ENCODE measurements at regions not wholly inside any gene's neighbourhood (a gene's known extent, or its start where the extent isn't known, plus 50 kb on each side); places are given as distances from the start of the nearest gene placed in this dataset.

DNA sequence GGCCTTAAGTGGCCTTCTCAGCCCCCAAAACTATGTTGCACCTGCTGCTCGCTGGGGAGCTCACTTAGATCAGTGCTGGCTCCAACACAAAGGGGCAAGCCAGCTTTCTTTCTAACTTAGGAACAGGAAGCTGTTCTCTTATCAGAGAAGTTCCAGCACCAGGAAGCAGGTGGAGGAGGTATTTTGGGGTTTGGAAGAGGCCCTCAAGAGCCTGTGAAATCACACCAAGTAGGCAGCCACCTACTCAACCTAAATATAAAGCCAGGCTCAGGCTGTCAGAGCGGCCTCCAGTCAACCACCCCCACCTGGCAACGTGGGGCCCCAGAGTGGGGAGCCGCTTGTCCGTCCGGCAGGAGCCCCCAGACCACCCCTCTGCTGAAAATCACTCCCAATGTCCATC, 152.8 kb downstream of the OLFM1 start:
- TF ChIP-seq POLR2A (IDR thresholded peaks at IDR 0.05; ENCODE audit: extremely low read depth, insufficient read length) (no peak), MAX (IDR thresholded peaks at IDR 0.05; ENCODE audit: low read depth, low read length) (no peak), CTCF (IDR thresholded peaks at IDR 0.05; ENCODE audit: low read depth, low read length) (no peak)
- no peak overlapping the region for H3K4me3 ChIP-seq (ENCODE audit: low read depth, low read length)
- DNase-seq (ENCODE audit: low read depth) = no peak

DNA sequence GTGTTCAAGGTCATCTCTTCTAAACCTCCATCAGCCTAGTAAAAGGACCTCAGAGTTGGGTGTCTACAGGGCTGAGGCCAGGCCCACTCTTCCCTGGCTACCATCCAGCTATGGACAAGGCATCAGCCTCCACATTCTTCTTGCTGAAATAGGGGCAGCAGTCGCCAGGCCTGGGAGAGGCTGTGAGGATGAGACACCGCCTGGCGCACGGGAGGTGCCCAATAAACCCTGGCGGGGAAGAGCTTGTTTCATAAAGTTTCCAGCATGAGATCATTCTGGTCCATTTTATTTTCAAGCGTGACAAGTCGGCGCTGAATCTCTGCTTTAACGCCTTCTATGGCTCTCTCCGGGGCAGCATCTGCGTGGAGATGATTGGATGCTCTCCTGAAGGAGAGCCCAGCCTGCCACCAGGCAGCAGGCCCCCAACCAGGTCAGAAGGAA, 153.4 kb downstream of the OLFM1 start:
- no peak for TF ChIP-seq MAX (IDR thresholded peaks at IDR 0.05; ENCODE audit: low read depth, low read length)
- TF ChIP-seq CTCF (IDR thresholded peaks at IDR 0.05; ENCODE audit: low read depth, low read length) = no peak
- no peak for TF ChIP-seq MYC (IDR thresholded peaks at IDR 0.05; ENCODE audit: low read depth, low read length)
- no peak for TF ChIP-seq POLR2A (IDR thresholded peaks at IDR 0.05; ENCODE audit: extremely low read depth, insufficient read length)
- DNase-seq (ENCODE audit: low read depth) = no peak

DNA sequence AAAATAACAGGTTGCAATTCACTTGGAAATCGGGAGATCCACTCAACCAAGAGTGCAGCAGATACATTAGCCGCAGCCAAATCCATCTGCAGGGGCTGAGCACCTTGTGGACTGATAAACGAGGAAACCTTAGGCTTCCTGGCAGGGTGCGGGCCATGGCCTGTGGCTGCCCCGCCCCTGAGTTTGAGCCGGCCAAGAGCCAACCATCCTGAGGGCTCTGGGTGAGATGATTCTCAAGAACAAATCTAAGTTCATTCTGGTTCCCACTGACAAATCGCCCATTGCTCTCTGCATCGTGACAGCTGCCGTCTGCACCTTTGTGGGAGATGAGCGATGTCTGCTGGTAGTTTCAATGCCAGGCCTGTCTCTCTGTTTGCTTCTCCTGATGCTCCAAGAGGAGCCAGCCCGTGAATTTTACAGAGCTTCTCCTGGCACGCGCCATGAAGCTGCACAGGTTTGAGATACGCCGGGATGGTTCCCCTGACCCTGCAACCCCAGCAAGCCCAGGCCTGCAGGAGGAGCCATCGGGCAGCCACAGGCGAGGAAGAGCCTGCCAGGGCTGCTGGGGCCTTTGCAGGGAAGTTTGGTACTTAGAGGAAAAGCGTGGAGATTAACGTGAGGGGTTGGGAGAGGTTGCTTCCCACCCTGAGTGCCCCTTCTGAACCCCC, 154.0 kb downstream of the OLFM1 start:
- DNase-seq (ENCODE audit: low read depth) = no peak
- H3K4me3 ChIP-seq (ENCODE audit: low read depth, low read length) = no peak overlapping the region
- no peak for TF ChIP-seq POLR2A (IDR thresholded peaks at IDR 0.05; ENCODE audit: extremely low read depth, insufficient read length)
- no peak for TF ChIP-seq MAX (IDR thresholded peaks at IDR 0.05; ENCODE audit: low read depth, low read length)
- TF ChIP-seq CTCF (IDR thresholded peaks at IDR 0.05; ENCODE audit: low read depth, low read length) = no peak
- no peak for TF ChIP-seq MYC (IDR thresholded peaks at IDR 0.05; ENCODE audit: low read depth, low read length)

More for the DNA sequence above, 153.4 kb downstream of the OLFM1 start:
- H3K4me3 ChIP-seq (ENCODE audit: low read depth, low read length) = no peak overlapping the region

- no peak for TF ChIP-seq POLR2A (IDR thresholded peaks at IDR 0.05; ENCODE audit: extremely low read depth, insufficient read length)
- no peak for TF ChIP-seq MYC (IDR thresholded peaks at IDR 0.05; ENCODE audit: low read depth, low read length)
- TF ChIP-seq CTCF (IDR thresholded peaks at IDR 0.05; ENCODE audit: low read depth, low read length) = no peak
- no peak for DNase-seq (ENCODE audit: low read depth)
- H3K4me3 ChIP-seq (ENCODE audit: low read depth, low read length) = no peak overlapping the region
Observed at GRCh38 chr9:135242049-135242396, 154.6 kb downstream of the OLFM1 start.

GRCh38 chr9:135242406-135242805, 154.9 kb downstream of the OLFM1 start:
- no peak for DNase-seq (ENCODE audit: low read depth)
- H3K4me3 ChIP-seq (ENCODE audit: low read depth, low read length) = no peak overlapping the region
- TF ChIP-seq POLR2A (IDR thresholded peaks at IDR 0.05; ENCODE audit: extremely low read depth, insufficient read length) = no peak

- no peak for TF ChIP-seq MYC (IDR thresholded peaks at IDR 0.05; ENCODE audit: low read depth, low read length)
- TF ChIP-seq MAX (IDR thresholded peaks at IDR 0.05; ENCODE audit: low read depth, low read length) = no peak
- no peak for TF ChIP-seq CTCF (IDR thresholded peaks at IDR 0.05; ENCODE audit: low read depth, low read length)
- TF ChIP-seq POLR2A (IDR thresholded peaks at IDR 0.05; ENCODE audit: extremely low read depth, insufficient read length) = no peak
- DNase-seq (ENCODE audit: low read depth) = no peak
- no peak overlapping the region for H3K4me3 ChIP-seq (ENCODE audit: low read depth, low read length)
Observed at GRCh38 chr9:135243201-135244190, 156.0 kb downstream of the OLFM1 start.

Measured in NB4 (cell line).